Esophagus mucosa (tissue), 1 donor: ENCODE measurements at regions not wholly inside any gene's neighbourhood (a gene's known extent, or its start where the extent isn't known, plus 50 kb on each side); places are given as distances from the start of the nearest gene placed in this dataset.
A peak's percentile ranks its signal among the peaks of the same experiment; 100 is the strongest.

Experiments
- ATAC-seq: fragments of 200-7000 bp; cut with Tn5 transposase; one replicate; pipeline ENCODE4 v1.9.1; 2020
- donor health status: DM: yes; HTN: yes; CAD: no.

DNA sequence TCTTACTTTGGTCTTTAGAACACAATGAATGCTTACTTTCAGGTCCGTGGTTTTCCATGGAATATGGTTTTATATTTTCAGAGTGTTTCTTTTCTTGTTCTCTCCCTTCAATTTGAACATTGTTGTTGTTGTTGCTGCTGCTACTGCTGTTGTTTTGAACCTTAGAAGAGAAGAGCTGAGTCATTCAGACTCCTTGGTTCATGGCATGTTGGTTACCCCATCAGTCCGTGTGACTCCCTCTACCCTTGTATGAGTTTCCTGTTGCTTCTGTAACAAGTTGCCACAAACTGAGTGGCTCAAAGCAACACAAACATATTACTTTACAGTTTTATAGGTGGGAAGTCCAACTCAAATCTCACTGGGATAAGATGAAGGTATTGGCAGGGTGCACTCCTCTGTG, 511.0 kb downstream of the INSC start:
- ATAC-seq: no peak

DNA sequence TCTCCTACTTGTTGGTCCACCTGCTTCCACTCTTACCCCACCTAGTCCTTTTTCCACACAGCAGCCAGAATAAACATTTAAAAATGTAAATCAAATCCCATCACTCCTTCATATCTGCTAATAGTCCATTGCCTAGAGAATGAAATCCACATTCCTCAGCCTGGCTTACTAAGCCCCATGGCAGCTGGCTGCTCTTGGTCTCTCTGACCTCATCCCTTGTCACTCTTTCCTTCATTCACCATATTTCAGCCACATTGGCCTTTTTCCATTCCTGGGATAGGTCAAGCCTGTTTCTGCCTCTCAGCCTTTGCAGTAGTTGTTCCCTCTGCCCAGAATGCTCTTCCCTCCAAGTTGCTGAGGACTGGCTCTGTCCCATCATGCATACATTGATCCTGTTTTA, 512.8 kb downstream of the INSC start:
- no peak for ATAC-seq

DNA sequence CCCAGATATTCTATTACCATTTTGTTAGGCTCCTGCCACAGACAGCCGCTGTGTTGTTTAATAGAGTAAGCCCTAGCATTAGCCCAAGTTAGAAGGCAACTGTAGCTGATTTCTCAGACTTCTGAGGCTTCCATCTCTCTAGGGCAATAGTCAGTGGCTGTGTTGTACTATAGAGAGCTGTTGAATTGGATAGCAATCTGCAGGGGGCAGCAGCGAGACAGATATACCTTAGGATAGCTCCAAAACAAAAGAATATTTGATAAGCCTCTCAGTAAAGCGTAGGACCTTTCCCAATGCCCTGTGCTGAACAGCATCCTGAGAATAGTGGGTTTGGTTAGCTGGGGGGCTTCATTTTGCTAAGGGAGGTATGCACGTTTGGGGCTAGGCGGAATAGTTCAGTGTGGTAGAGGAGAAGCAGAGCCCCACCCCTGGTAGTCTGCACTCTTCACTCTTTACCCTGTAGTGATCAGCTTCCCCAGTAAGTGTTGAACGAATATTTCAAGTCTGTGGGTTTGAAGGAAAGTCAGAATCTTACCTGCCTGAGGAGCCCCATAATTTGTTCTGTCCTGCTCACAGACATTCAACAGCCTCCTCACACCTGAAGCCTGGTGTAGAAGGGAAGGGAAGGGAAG, 515.1 kb downstream of the INSC start:
- ATAC-seq: peak; percentile 69

DNA sequence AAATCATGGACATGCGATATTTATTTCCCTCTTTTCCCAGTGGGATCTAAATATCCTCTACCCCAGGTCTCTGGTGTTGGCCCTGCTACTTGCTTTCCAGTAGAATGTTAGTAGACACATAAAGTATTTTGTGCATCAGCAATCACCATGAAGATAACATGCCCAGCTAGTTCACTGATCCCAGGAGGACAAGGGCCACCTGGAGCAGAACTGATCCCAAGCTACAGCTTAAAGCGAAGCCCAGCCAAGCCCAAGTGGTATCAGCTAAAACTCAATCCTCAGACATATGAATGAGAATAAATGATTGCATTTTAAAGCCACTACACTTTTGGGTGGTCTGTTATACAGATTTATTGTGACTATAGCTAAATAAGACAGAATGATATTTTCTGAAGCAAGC, 516.2 kb downstream of the INSC start:
- ATAC-seq: no peak

DNA sequence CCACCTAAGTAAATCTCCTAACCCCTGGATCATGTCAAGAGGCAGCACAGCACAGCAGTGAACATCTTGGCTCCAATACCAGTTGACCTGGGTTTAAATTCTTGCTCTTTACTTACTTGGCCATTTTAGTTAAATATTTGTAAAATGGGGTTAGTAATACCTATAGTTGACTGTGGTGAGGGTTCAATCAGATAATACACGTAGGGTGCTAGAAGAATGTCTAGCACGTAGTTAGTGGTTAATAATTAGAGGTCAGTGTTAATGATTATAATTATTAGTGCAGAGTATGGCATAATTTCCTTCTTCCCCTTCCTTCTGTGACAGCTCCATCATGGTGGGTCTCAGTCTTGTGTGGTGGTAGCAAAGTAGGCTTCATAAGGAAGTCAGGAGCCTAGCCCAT, 520.8 kb downstream of the INSC start:
- ATAC-seq: no peak

DNA sequence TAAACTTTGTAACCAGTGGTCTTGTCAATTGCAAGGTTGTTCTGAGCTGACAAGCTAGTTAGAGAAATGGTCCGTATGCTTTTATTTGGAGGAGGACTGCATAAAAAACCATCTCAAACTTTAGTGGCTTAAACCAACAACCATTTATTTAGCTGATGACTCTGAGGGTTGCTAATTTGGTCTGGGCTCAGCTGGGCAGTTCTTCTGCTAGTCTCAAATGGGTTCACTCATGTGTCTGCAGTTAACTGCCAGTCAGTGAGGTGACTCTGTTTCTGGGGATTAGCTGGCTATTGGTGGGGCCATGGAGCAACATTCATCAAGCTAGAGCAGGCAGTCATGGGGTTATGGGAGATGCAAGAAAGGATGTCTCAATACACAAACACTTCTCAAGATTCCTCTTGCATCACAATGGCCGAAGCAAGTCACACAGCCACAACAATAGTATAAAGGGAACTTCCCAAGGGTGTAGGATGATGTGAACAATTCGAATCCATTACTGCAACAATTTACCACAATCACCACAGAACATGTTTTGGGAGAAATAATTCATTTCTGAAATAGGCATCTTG, 521.9 kb downstream of the INSC start:
- ATAC-seq: peak; percentile 18

DNA sequence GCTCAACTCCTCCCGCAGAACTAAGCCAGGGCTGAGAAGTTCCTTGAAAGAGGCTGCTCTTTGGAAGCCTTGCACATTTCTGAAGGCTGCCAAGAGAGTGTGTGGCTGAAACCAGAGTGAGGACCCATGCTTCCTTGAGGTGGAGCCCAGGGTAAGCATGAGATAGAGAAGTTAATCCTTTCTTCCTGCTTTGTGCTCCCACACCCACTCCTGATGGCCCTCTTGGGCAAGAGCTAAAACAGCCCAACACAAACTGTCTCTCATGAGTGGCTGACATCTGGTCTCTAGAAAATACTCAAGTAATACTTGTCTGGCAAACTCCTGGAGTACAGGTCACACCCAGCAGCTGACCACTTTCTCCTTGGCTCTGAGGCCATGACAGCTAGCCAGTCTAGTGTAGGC, 523.7 kb downstream of the INSC start:
- peak; percentile 94 for ATAC-seq

DNA sequence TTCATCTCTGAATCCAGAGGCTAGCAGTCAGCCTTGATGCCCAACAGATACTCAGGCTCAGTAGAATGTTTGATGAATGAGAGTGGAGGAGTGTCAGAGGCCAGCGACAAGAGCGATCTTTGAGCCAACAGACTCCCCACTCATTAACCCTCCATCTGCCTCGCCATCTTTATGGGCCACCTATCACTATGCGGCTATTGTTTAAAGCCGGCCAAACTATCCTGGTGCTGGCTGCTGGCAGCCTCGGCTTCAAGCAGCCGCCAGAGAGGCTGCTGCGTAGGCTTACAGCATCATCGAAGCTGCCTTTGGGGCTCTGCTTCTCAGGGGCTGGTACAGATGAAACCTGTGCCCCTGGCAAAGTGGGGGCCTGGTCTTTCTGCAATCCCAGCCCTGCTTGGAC, 525.6 kb downstream of the INSC start:
- ATAC-seq: no peak

DNA sequence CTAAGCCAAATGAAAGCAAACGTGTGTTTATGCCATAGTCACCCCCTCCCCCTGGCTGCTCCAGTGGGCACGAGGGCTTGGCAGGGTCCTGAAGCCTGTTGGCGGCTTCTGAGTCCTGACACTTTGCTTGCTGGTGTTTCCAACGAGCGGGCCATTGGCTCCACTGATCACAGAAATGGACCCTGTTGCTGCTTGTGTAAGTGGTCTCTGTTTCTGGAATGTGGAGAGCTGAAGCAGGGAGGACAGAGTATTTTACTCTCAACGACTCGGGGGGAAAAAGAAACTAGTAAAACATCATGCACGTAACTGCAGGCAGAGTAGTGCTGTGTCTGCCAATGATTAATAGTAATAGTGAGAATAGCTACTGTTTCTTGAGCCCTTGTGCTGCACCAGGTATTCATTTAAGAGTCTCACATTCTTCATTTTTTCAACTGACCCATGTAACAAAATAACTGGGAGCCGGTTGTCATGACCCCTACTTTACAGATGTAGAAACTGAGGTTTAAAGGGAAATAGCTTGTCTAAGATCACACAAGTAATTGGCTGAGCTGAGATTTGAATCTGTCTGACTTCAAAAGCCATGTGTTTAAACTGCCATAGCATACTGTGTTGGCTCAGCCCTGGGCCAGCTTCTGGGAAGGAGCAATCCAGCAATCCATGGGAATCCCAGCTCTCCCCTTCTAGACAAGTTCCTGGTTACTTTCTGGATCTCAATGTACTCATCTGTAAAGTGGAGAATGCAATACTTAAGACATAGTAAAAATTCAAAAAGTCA, 526.7 kb downstream of the INSC start:
- ATAC-seq: no peak

DNA sequence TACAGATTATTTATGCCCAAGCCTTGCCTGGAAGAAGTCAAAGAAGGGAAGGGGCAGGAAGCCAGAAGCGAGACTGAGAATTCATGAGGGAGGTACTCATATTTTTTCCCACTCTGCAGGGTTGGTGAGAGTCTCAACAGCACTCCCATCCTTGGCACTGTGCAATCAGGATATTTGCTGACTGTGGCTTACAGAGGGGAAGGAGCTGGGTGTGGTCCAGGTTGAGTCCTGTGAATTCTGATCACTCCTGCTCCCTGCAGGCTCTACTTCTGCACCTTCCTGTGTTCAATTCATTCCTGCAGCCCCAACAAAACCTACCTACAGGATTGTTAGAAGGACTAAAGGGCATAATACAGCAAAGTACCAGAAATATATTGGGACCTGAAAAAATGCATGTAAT, 530.5 kb downstream of the INSC start:
- peak; percentile 43 for ATAC-seq

DNA sequence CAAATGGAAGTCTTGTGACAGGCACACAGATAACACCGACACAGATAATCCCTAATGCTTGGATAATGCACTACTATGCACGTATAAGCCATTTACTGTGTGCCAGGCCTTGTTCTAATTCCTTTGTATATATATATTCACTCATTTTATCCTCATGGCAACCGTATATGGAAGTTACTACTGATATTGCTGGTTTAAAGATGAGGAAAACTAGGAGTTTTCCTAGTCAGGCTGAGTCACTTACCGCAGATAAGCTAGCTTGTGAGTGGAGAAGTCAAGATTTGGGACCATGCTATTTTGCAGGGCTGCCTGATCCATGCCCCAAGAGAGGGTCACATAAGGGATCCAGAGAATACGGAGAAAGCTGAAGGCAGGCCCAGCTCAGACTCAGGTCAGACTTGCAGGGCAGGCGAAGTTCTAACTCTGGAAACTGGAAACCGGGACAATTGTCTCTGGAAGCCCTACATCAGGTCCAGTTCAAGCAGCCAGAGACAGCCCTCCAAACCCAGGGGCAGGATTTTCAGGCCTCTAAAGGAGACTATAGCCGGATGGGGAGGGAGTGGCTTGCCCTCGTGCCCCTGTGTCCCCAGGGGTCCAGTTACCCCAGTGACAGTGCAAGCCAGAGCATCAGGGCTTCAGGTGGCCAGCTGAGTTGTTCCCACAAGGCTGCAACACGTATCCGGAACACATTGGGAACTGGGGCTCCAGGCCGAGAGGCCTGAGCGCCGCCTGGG, 534.8 kb downstream of the INSC start:
- ATAC-seq: no peak

DNA sequence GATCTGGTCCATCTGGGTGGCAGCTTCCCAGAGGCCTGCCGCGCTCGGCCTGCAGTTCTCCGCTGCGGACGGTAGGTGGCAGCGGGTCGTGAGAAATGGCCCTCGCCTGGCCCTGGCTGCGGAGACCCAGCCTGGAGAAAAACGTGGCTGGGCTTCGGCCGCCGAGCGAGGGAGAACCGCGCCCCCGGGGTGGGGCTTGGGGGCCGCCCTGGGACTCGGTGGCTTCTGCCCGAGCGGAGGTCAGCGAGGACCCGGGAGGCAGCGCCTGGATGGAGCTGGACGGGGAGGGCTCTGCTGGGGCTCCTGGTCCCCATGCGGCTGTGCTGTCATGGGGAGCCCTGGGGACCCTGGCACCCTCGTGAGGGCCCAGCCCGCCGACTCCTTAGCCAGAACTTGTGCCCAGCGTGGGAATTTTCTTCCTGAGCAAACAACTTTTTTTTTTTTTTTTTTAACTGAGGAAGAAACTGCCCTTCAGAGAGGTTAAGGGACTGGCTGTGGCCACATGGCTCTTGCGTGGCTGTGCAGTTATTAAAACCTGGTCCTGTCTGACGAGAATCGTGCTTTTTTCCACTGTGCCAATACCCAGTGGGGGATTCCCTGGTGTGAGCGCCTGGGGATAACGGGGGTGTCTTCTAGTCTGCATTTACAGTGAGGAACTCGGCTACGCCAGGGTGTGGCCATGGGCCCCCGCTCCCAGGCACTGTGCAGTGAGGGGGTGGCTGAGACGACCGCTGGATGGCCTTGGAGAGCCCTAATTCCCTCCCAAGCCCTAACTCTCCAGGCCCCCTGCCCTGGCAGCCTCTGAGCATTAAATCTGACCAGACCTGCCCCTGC, 535.6 kb downstream of the INSC start:
- peak; percentile 97 for ATAC-seq

DNA sequence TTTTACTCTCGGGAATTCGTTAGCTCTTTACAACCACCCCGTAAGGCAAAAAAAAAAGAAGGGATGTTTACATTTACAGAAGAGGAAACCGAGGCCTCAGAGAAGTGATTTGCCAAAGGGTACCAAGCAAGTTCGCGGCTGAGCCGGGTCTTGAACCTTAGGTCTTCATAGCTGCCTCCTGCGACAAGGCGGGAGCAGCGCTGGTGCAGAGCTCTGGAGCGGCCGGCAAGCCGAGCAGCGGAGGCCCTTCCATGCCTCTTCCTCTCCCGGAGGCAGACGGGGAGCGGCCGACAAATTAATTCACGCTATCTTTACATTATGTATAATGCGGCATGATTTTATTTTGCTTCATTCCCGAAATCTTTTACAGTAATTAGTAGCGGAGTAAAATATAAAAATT, 536.3 kb downstream of the INSC start:
- no peak for ATAC-seq

DNA sequence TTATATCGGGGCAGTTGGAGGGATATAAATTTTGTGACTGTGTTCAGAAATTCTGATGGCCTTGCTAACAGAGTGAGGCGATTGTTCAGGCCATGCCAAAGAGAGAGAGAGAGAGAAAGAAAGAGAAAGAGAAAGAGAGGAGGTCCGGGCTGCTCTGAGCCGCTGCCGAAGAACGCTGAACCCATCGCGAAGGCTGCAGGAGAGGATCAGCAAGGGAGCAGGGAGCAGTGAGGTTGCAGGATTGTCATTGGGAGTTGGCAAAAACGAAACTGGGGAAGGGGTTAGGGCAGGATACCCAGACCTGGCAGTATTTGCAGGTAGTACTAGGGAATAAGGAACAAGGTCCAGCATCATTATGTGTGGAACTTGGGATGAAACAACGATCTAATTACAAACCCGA, 537.1 kb downstream of the INSC start:
- no peak for ATAC-seq

DNA sequence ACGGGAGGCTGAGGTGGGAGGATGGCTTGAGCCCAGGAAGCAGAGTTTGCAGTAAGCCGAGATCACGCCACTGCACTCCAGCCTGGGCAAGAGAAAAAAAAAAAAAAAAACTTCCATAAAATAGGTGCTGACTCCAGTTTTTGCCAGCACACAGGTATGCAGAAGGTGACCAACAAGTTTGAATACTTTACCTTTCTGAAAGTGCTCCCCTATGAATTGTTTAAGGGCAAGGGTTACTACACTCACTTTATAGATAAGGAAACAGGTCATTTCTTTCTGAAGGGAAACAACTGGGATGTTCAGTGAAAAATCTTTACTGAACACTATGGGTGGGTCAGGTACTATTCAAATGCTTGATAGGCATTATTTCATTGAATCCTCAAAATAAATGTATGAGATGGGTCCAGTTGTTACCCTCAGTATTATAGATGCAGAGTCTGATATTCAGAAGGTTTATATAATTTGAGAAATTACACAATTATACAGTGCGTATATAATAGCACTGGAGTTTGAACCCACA, 538.5 kb downstream of the INSC start:
- ATAC-seq: no peak

DNA sequence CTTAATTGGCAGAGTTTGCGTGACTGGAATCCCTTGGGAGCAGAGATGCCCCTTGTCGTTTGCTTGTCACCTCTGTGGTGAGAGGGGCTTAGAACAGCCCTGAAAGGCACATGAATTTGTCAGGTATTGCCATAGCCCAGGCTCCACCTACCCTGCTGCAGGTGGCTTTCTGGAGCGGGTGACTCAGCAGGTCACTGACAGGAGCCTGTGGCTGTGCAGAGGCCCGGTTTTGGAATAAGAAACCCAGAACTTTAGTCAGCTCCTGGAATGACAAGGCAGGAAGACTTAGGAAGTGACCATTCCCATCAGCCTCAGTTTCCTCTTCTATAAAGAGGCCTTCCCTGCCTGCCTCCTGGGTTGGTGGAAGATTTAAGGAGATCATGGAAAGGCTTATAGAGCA, 539.7 kb downstream of the INSC start:
- no peak for ATAC-seq

DNA sequence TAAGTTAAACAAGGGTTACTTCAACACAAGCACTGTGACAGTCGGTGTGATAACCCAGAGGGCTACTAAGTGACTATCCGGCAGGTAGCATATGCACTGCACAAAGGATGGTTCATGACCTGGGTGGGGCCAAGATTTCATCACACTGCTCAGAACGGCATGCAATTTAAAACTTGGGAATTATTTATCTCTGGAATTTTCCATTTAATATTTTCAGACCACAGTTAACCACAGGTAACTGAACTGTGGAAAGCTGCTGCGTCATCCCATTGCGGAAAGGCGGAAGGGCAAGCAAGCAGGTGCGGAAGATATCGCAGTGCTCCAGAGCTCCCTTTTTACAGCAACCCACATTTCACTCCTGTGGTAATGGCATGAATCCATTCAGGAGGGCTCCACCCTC, 540.8 kb downstream of the INSC start:
- no peak for ATAC-seq

DNA sequence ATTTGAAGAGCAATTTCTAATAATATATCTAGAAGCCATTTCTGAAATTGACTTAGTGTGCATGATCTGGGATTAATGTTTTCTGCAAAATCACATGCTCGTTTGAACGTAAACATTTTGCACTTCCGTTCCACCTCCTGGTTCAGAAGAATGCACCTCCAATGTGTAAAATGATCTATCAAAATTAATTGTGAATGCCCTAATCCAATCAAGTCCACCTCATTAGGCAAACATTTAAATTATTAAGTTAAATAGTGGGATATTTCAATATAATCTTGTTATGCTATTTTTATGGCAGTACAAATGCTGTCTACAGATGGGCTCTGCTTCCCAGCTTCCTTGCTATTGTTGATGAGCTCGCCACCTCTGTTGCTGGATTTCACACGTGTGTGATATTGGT, 542.5 kb downstream of the INSC start:
- ATAC-seq: no peak

DNA sequence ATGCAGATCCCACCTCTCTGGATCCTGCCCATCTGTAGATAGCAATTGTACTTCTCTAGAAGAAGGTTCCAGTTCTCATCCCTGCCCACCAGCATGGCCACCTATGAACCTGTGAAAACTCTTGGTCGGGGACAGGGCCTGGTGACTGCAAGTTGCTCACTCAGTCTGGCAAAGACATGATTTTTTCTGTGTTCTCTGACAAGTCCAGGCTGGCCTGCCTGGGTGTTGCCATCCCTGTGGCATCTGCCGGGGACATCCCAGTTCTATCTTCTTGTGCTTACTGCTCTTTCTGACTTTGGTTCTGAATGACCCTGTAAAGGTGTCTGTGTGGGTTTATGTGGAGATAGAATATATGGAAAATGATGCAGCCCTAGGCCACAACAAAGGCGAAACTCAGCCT, 545.8 kb downstream of the INSC start:
- peak; percentile 58 for ATAC-seq

DNA sequence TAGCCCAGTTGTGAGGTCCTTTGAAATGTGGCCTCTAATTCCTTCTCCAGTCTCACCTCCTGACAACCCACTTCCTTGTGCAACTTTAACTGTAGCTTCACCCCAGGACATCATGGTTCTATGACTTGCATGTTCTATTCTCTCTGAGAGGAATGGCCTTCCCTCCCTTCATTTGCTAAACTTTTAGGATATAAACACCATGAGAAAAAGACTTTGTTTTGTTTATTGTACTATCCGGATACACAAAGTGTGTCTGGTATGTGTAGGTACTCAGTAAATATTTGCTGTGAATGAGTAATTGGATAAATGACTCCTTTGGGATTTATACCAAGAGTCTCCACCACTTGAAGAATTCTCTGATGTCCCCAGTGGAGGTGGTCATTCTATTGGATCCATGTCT, 547.6 kb downstream of the INSC start:
- no peak for ATAC-seq

DNA sequence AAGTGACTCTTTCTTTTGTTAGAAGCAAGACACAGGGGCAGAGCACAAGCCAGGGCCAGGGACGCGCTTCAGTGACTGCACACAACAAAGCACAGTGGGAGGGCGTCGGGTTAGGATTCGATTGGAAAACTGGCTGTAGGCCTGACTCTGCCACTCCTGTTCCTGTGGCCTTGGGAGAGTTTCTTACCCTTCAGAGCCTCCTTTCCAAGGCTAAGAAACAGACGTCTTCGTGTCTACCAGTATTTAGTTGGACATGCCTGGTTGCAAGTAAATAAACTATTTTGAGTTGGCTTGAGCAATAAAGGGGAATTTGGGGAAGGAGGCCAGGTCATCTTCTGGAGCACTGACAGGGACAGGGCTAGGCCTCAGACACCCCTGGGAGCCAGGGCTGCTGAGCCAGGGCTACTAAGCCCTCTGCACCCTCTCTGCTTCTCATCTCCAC, 549.1 kb downstream of the INSC start:
- ATAC-seq: no peak

DNA sequence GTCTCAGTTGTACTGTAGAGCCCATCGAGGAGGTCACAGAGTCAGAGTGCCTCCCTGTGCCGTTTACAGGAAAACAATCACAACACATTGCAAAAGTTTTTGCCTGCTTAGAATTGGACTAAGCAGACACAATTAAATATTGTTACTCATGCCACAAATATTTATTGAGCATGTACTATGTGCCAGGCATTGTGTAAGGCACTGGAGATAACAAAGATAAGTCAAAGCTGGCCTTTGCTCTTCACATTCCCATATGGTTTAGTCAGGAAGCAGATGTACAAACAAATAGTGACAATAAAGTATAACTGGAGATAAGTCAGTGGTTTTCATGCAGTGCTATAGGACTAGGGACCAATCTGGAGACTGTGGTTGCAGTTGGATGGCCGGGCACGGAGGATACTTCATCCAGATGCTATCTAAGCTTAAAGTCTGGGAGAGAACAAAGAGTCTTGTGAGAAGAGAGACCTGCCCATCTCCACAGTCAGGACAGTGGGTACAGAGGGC, 550.7 kb downstream of the INSC start:
- no peak for ATAC-seq
